SK-N-SH (cell line): ENCODE measurements at regions not wholly inside any gene's neighbourhood (a gene's known extent, or its start where the extent isn't known, plus 50 kb on each side); places are given as distances from the start of the nearest gene placed in this dataset.

Source experiments
- CTCF ChIA-PET: fragments of 300-600, 350-600 bp; formaldehyde crosslinking; extraction: SDS; loops from one replicate; lab custom pipeline; 2021; lab: Yijun Ruan, JAX
- POLR2A ChIA-PET: fragments of 350-600 bp; sonication (Branson Sonifier 250); formaldehyde crosslinking; extraction: SDS; loops from one replicate; lab custom pipeline; 2020; ENCODE audit warnings: antibody characterized with exemption, inconsistent platforms; lab: Yijun Ruan, JAX
- DNase-seq: peaks from one replicate; pipeline ENCODE4 v3.0.0; 2012
- H2AFZ ChIP-seq: fragments of 200-600 bp; sonication (generic); 2 replicates; pipeline ENCODE4 v1.8.1; 2016; ENCODE audit warnings: antibody characterized with exemption, mild to moderate bottlenecking, low read depth
- H3F3A ChIP-seq: fragments of 200-600 bp; sonication (generic); replicated peaks from 2 replicates; pipeline ENCODE3; 2016; ENCODE audit warnings: antibody characterized with exemption, mild to moderate bottlenecking; ENCODE audit not compliant: insufficient read depth
- H3K27ac ChIP-seq, 2 experiments: fragments of 200-500 bp in 1 of 2; fragments of 200-600 bp in 1 of 2; sonication (Bioruptor generic) in 1 of 2; sonication (generic), shearing (Covaris generic) in 1 of 2; 2 replicates each; pipeline versions ENCODE4 v1.5.1 to v1.6.1; 2014 to 2016; ENCODE audit warnings: low read depth in 2 of 2, inconsistent platforms in 1 of 2, low read length in 1 of 2, mild to moderate bottlenecking in 1 of 2, mixed read lengths in 1 of 2
- H3K27me3 ChIP-seq: fragments of 200-600 bp; sonication (generic), shearing (Covaris generic); 2 replicates; pipeline ENCODE4 v1.6.1; 2016; ENCODE audit warnings: mixed run types; ENCODE audit not compliant: insufficient read depth
- H3K36me3 ChIP-seq, 2 experiments: fragments of 200-500 bp in 1 of 2; fragments of 200-600 bp in 1 of 2; sonication (Bioruptor generic) in 1 of 2; sonication (generic) in 1 of 2; replicated peaks in 1 of 2; 2 replicates each; pipeline versions ENCODE3 to v1.5.1; 2014 to 2016; ENCODE audit warnings: low read length in 1 of 2, mild to moderate bottlenecking in 1 of 2; ENCODE audit not compliant: insufficient read depth in 2 of 2, control insufficient read depth in 1 of 2
- H3K4me1 ChIP-seq, 2 experiments: fragments of 200-500 bp in 1 of 2; fragments of 200-600 bp in 1 of 2; sonication (Bioruptor generic) in 1 of 2; sonication (generic), shearing (Covaris generic) in 1 of 2; 2 replicates each; pipeline versions ENCODE4 v1.5.1 to v1.6.1; 2014 to 2016; ENCODE audit warnings: low read depth in 1 of 2, low read length in 1 of 2, mixed run types in 1 of 2; ENCODE audit not compliant: insufficient read depth in 2 of 2, control insufficient read depth in 1 of 2
- H3K4me2 ChIP-seq: fragments of 200-600 bp; sonication (generic), shearing (Covaris generic); 2 replicates; pipeline ENCODE4 v1.6.1; 2017; ENCODE audit warnings: mixed run types
- H3K4me3 ChIP-seq, 2 experiments: fragments of 200-500 bp in 1 of 2; fragments of 200-600 bp in 1 of 2; sonication (Bioruptor generic) in 1 of 2; sonication (generic), shearing (Covaris generic) in 1 of 2; 2 replicates each; pipeline versions ENCODE4 v1.5.1 to v1.8.1; 2014 to 2016; ENCODE audit warnings: low read depth in 2 of 2, inconsistent platforms in 1 of 2, low read length in 1 of 2, mild to moderate bottlenecking in 1 of 2, mixed read lengths in 1 of 2, moderate library complexity in 1 of 2
- H3K79me2 ChIP-seq: fragments of 200-600 bp; sonication (generic); 2 replicates; pipeline ENCODE4 v1.8.1; 2017; ENCODE audit warnings: mild to moderate bottlenecking; ENCODE audit not compliant: insufficient read depth
- H3K9ac ChIP-seq: fragments of 200-600 bp; sonication (generic); 2 replicates; pipeline ENCODE4 v1.6.1; 2017; ENCODE audit warnings: mixed run types
- H3K9me2 ChIP-seq: fragments of 200-600 bp; sonication (generic); 2 replicates; pipeline ENCODE4 v1.6.1; 2017; ENCODE audit warnings: mixed run types
- H3K9me3 ChIP-seq: fragments of 200-600 bp; sonication (generic); 2 replicates; pipeline ENCODE4 v1.6.1; 2017; ENCODE audit warnings: mixed run types, mild to moderate bottlenecking, moderate library complexity
- H4K20me1 ChIP-seq: fragments of 200-600 bp; sonication (generic); 2 replicates; pipeline ENCODE4 v1.6.1; 2017; ENCODE audit warnings: mild to moderate bottlenecking, mixed run types; ENCODE audit not compliant: insufficient read depth
- FOSL2 ChIP-seq: IDR thresholded peaks from 2 replicates; pipeline ENCODE4 v1.4.0; 2012; ENCODE audit warnings: low read depth, mild to moderate bottlenecking, moderate library complexity, borderline replicate concordance
- GATA2 ChIP-seq: sonication (generic); formaldehyde crosslinking; IDR thresholded peaks from 2 replicates; pipeline ENCODE4 v1.5.0; 2020; ENCODE audit warnings: mild to moderate bottlenecking, missing genetic modification reagents
- IRF3 ChIP-seq: fragments of 150-350 bp; IDR thresholded peaks from 2 replicates; pipeline ENCODE4 v1.6.1; 2016; ENCODE audit warnings: mild to moderate bottlenecking, low read depth, low read length
- REST ChIP-seq: IDR thresholded peaks from 2 replicates; pipeline ENCODE4 v1.6.1; 2012; ENCODE audit warnings: mild to moderate bottlenecking, low read depth, low read length, moderate library complexity
- RXRA ChIP-seq: IDR thresholded peaks from 2 replicates; pipeline ENCODE4 v1.4.0; 2012; ENCODE audit warnings: low read depth, mild to moderate bottlenecking, borderline replicate concordance
- WGBS: methylation state at CpG from one replicate; pipeline ENCODE4 v1.1.6; 2017; ENCODE audit warnings: low lambda C conversion rate; 5-methylcytosine and 5-hydroxymethylcytosine counted together
- TF ChIP-seq, protein P1 (sequence below): fragments of 150-350 bp; IDR thresholded peaks from 2 replicates; pipeline ENCODE4 v1.6.1; 2017; ENCODE audit warnings: antibody characterized with exemption, low read length, low read depth, borderline replicate concordance

- H3K4me3 ChIP-seq = no peak overlapping the region
- CTCF ChIA-PET = no interaction called here
- H3F3A ChIP-seq = no peaks in the 10 kb centered on the region
- no peak overlapping the region for H3K4me2 ChIP-seq
- H3K9me3 ChIP-seq = no peaks in the 10 kb centered on the region
- no peaks in the 10 kb centered on the region for H3K79me2 ChIP-seq
- no peak overlapping the region for H3K27ac ChIP-seq
- 13% methylated on average over 3 of the region's 3 CpGs for WGBS
- H2AFZ ChIP-seq = no peak overlapping the region
- POLR2A ChIA-PET = no interaction called here
- H3K27me3 ChIP-seq = no peaks in the 10 kb centered on the region
- no peak overlapping the region for H3K9ac ChIP-seq
- no peaks in the 10 kb centered on the region for H3K36me3 ChIP-seq
- no peaks in the 10 kb centered on the region for H3K9me2 ChIP-seq
- no peaks in the 10 kb centered on the region for H3K4me1 ChIP-seq
- H4K20me1 ChIP-seq = no peaks in the 10 kb centered on the region
- no peak for DNase-seq
- no peak for TF ChIP-seq REST
- TF ChIP-seq, protein P1, sequence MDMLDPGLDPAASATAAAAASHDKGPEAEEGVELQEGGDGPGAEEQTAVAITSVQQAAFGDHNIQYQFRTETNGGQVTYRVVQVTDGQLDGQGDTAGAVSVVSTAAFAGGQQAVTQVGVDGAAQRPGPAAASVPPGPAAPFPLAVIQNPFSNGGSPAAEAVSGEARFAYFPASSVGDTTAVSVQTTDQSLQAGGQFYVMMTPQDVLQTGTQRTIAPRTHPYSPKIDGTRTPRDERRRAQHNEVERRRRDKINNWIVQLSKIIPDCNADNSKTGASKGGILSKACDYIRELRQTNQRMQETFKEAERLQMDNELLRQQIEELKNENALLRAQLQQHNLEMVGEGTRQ = no peak
These were observed 337.1 kb upstream of the USP15 start for GRCh38 chr12:61923152-61923551.

- TF ChIP-seq RXRA (no peak), GATA2 (CRISPR knock-in tag) (no peak), FOSL2 (no peak), IRF3 (no peak)
- Histone ChIP-seq H3F3A (no peaks in the 10 kb centered on the region), H2AFZ (no peak overlapping the region), H3K4me1 (no peaks in the 10 kb centered on the region), H3K9me3 (no peaks in the 10 kb centered on the region), H4K20me1 (no peaks in the 10 kb centered on the region), H3K9ac (no peak overlapping the region), H3K36me3 (no peaks in the 10 kb centered on the region), H3K27me3 (no peaks in the 10 kb centered on the region), H3K9me2 (no peaks in the 10 kb centered on the region; the same call in 1 of the 2 replicates), H3K4me3 (no peak overlapping the region), H3K79me2 (no peaks in the 10 kb centered on the region), H3K27ac (no peak overlapping the region), H3K4me2 (no peak overlapping the region)
- 11% methylated on average over 2 of the region's 2 CpGs for WGBS
- CTCF ChIA-PET = no interaction called here
- no peak for DNase-seq
- POLR2A ChIA-PET = no interaction called here
These were observed 325.6 kb upstream of the USP15 start for GRCh38 chr12:61934564-61934963.
